HG03442 (cell line): ENCODE measurements at regions not wholly inside any gene's neighbourhood (a gene's known extent, or its start where the extent isn't known, plus 50 kb on each side); places are given as distances from the start of the nearest gene placed in this dataset.

Source experiments
- ATAC-seq: cut with Tn5 transposase; IDR thresholded peaks from one replicate; pipeline ENCODE4 v1.9.1; 2021; ENCODE audit warnings: mild to moderate bottlenecking, moderate library complexity; ENCODE audit not compliant: unreplicated experiment

GRCh38 chr2:23271230-23271629, 113.7 kb upstream of the KLHL29 start:
- ATAC-seq = no peak

- no peak for ATAC-seq
Observed at GRCh38 chr2:23273786-23274185, 111.2 kb upstream of the KLHL29 start.

- no peak for ATAC-seq
Observed at GRCh38 chr2:23280401-23280800, 104.6 kb upstream of the KLHL29 start.

- no peak for ATAC-seq
Observed at GRCh38 chr2:23283653-23284052, 101.3 kb upstream of the KLHL29 start.

- ATAC-seq = no peak
Observed at GRCh38 chr2:23285091-23285800, 99.7 kb upstream of the KLHL29 start.

GRCh38 chr2:23286031-23286757, 98.8 kb upstream of the KLHL29 start:
- no peak for ATAC-seq

- ATAC-seq = no peak
Observed at GRCh38 chr2:23286758-23287704, 97.9 kb upstream of the KLHL29 start.

GRCh38 chr2:23289671-23290070, 95.3 kb upstream of the KLHL29 start:
- ATAC-seq = no peak

- ATAC-seq = no peak
Observed at GRCh38 chr2:23291239-23291638, 93.7 kb upstream of the KLHL29 start.

GRCh38 chr2:23292024-23292423, 93.0 kb upstream of the KLHL29 start:
- no peak for ATAC-seq

GRCh38 chr2:23293063-23293462, 91.9 kb upstream of the KLHL29 start:
- ATAC-seq = no peak

- ATAC-seq = no peak
Observed at GRCh38 chr2:23293731-23294130, 91.2 kb upstream of the KLHL29 start.

GRCh38 chr2:23294238-23294637, 90.7 kb upstream of the KLHL29 start:
- no peak for ATAC-seq

- no peak for ATAC-seq
Observed at GRCh38 chr2:23296691-23297090, 88.3 kb upstream of the KLHL29 start.

GRCh38 chr2:23297112-23297511, 87.9 kb upstream of the KLHL29 start:
- no peak for ATAC-seq

- ATAC-seq = no peak
Observed at GRCh38 chr2:23298551-23298950, 86.4 kb upstream of the KLHL29 start.

- ATAC-seq = no peak
Observed at GRCh38 chr2:23299476-23300195, 85.3 kb upstream of the KLHL29 start.

GRCh38 chr2:23301136-23301535, 83.8 kb upstream of the KLHL29 start:
- no peak for ATAC-seq

- no peak for ATAC-seq
Observed at GRCh38 chr2:23302591-23302990, 82.4 kb upstream of the KLHL29 start.

GRCh38 chr2:23306401-23306800, 78.6 kb upstream of the KLHL29 start:
- no peak for ATAC-seq

- no peak for ATAC-seq
Observed at GRCh38 chr2:23311186-23311585, 73.8 kb upstream of the KLHL29 start.
